Loucy (cell line): ENCODE measurements at regions not wholly inside any gene's neighbourhood (a gene's known extent, or its start where the extent isn't known, plus 50 kb on each side); places are given as distances from the start of the nearest gene placed in this dataset.

Source experiments
- H2AFZ ChIP-seq: fragments of 200-600 bp; sonication (generic); 2 replicates; pipeline ENCODE4 v1.6.0; 2016; ENCODE audit warnings: antibody characterized with exemption, mild to moderate bottlenecking, low read length, moderate library complexity
- H3F3A ChIP-seq: fragments of 200-600 bp; 2 replicates; pipeline ENCODE4 v1.6.0; 2016; ENCODE audit warnings: antibody characterized with exemption, low read depth, mild to moderate bottlenecking
- H3K27me3 ChIP-seq: fragments of 200-600 bp; sonication (generic); 2 replicates; pipeline ENCODE4 v1.6.1; 2014; ENCODE audit warnings: low read length, mild to moderate bottlenecking; ENCODE audit not compliant: insufficient read depth, poor library complexity, severe bottlenecking
- H3K36me3 ChIP-seq: fragments of 200-600 bp; sonication (generic); 2 replicates; pipeline ENCODE4 v1.6.1; 2016; ENCODE audit warnings: low read length; ENCODE audit not compliant: insufficient read depth
- H3K4me1 ChIP-seq: fragments of 200-600 bp; sonication (generic); 2 replicates; pipeline ENCODE4 v1.5.1; 2014; ENCODE audit warnings: low read length, mild to moderate bottlenecking; ENCODE audit not compliant: insufficient read depth, poor library complexity, severe bottlenecking
- H3K4me2 ChIP-seq: fragments of 200-600 bp; sonication (generic); 2 replicates; pipeline ENCODE4 v1.6.0; 2014; ENCODE audit warnings: antibody characterized with exemption, low read length, low read depth, mild to moderate bottlenecking; ENCODE audit not compliant: poor library complexity, severe bottlenecking
- H3K4me3 ChIP-seq: fragments of 200-600 bp; sonication (generic); 2 replicates; pipeline ENCODE4 v1.5.1; 2014; ENCODE audit warnings: low read length, mild to moderate bottlenecking, mixed read lengths; ENCODE audit not compliant: poor library complexity, severe bottlenecking
- H3K79me2 ChIP-seq: fragments of 200-600 bp; sonication (generic); 2 replicates; pipeline ENCODE4 v1.6.1; 2014; ENCODE audit warnings: low read length; ENCODE audit not compliant: insufficient read depth
- H3K9ac ChIP-seq: fragments of 200-600 bp; sonication (generic); 2 replicates; pipeline ENCODE4 v1.6.0; 2014; ENCODE audit warnings: mild to moderate bottlenecking, low read depth, low read length, moderate library complexity; ENCODE audit not compliant: poor library complexity, severe bottlenecking
- H3K9me2 ChIP-seq: fragments of 200-600 bp; sonication (generic); replicated peaks from 2 replicates; pipeline ENCODE4 v1.6.1; 2016; ENCODE audit warnings: low read depth, low read length, mixed read lengths
- H3K9me3 ChIP-seq: fragments of 200-600 bp; sonication (generic); 2 replicates; pipeline ENCODE4 v1.6.1; 2014; ENCODE audit warnings: mild to moderate bottlenecking, antibody characterized with exemption, low read length, low read depth; ENCODE audit not compliant: insufficient read depth
- H4K20me1 ChIP-seq: fragments of 200-600 bp; sonication (generic); 2 replicates; pipeline ENCODE4 v1.6.0; 2014; ENCODE audit warnings: antibody characterized with exemption, low read length, mild to moderate bottlenecking; ENCODE audit not compliant: insufficient read depth, poor library complexity, severe bottlenecking
- CTCF ChIP-seq: fragments of 200-600 bp; sonication (generic); conservative IDR thresholded peaks from 2 replicates; pipeline ENCODE4 v1.5.1; 2014; ENCODE audit warnings: mild to moderate bottlenecking, antibody characterized with exemption, low read length
- EZH2phosphoT487 ChIP-seq: fragments of 200-600 bp; IDR thresholded peaks from 2 replicates; pipeline ENCODE4 v1.6.1; 2018; ENCODE audit warnings: antibody characterized with exemption, mild to moderate bottlenecking, moderate library complexity, borderline replicate concordance

- Histone ChIP-seq H3K27me3 (no peaks in the 10 kb centered on the region), H2AFZ (no peak overlapping the region), H4K20me1 (no peaks in the 10 kb centered on the region), H3K9me3 (peaks cover 13% of the 10 kb centered on the region; the same call in 1 of the 2 replicates), H3K9me2 (no peaks in the 10 kb centered on the region), H3K4me2 (no peak overlapping the region), H3K4me1 (no peaks in the 10 kb centered on the region), H3K79me2 (no peaks in the 10 kb centered on the region), H3K36me3 (no peaks in the 10 kb centered on the region), H3K4me3 (no peak overlapping the region), H3K9ac (no peak overlapping the region), H3F3A (no peaks in the 10 kb centered on the region)
- TF ChIP-seq EZH2phosphoT487, result no peak
- TF ChIP-seq CTCF, result no peak
These were observed 134.8 kb upstream of the HDAC4 start for GRCh38 chr2:239535413-239536144.

- Histone ChIP-seq H3K9me2 (no peaks in the 10 kb centered on the region), H3K4me3 (no peak overlapping the region), H3F3A (no peaks in the 10 kb centered on the region), H3K9me3 (peaks cover 13% of the 10 kb centered on the region; the same call in 1 of the 2 replicates), H3K79me2 (no peaks in the 10 kb centered on the region), H3K9ac (no peak overlapping the region), H3K27me3 (no peaks in the 10 kb centered on the region), H3K36me3 (no peaks in the 10 kb centered on the region), H2AFZ (no peak overlapping the region), H3K4me1 (no peaks in the 10 kb centered on the region), H4K20me1 (no peaks in the 10 kb centered on the region), H3K4me2 (no peak overlapping the region)
- TF ChIP-seq EZH2phosphoT487 (no peak), CTCF (no peak)
These were observed 134.0 kb upstream of the HDAC4 start for GRCh38 chr2:239534581-239535412.

- no peak overlapping the region for H3K4me2 ChIP-seq
- H3K4me1 ChIP-seq, result no peaks in the 10 kb centered on the region
- no peak overlapping the region for H3K4me3 ChIP-seq
- no peaks in the 10 kb centered on the region for H3K9me2 ChIP-seq
- H2AFZ ChIP-seq, result no peak overlapping the region
- H3K36me3 ChIP-seq, result no peaks in the 10 kb centered on the region
- peaks cover 13% of the 10 kb centered on the region; the same call in 1 of the 2 replicates for H3K9me3 ChIP-seq
- H3K27me3 ChIP-seq, result no peaks in the 10 kb centered on the region
- H3K79me2 ChIP-seq, result no peaks in the 10 kb centered on the region
- no peaks in the 10 kb centered on the region for H3F3A ChIP-seq
- no peak overlapping the region for H3K9ac ChIP-seq
- no peaks in the 10 kb centered on the region for H4K20me1 ChIP-seq
- TF ChIP-seq CTCF, result no peak
- no peak for TF ChIP-seq EZH2phosphoT487
These were observed 132.9 kb upstream of the HDAC4 start for GRCh38 chr2:239533569-239534316.
